HG03460 (cell line): ENCODE measurements at regions not wholly inside any gene's neighbourhood (a gene's known extent, or its start where the extent isn't known, plus 50 kb on each side); places are given as distances from the start of the nearest gene placed in this dataset.
"Not testable (repeated sequence)": the region's sequence is repeated elsewhere in the genome, so short reads cannot be mapped to it uniquely, and the experiment has no call there.

Experiments
- ATAC-seq: cut with Tn5 transposase; IDR thresholded peaks from one replicate; pipeline ENCODE4 v1.9.1; 2021; ENCODE audit not compliant: unreplicated experiment

- ATAC-seq, result no peak
These were observed 60.1 kb upstream of the FAM171A1 start for GRCh38 chr10:15430969-15431771.

DNA sequence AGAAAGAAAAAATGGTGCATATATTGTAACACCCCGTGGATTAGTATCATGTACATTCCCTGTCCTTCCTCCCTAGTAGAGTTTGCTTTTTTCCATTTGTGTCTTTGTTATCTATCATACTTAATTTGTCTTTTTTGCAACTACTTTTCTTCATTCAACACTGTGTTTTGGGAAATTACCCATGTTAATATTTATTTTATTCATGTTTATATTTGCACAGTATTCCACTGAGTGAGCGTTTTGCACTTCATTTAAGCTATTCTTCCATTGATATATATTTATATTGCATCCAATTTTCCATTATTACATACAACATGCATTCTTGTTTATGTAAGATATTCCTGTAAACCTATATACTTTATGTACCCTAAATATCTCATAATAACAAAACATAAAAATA is 57.6 kb upstream of the FAM171A1 start:
- no peak for ATAC-seq

- no peak for ATAC-seq
These were observed 56.8 kb upstream of the FAM171A1 start for GRCh38 chr10:15427843-15428414.

DNA sequence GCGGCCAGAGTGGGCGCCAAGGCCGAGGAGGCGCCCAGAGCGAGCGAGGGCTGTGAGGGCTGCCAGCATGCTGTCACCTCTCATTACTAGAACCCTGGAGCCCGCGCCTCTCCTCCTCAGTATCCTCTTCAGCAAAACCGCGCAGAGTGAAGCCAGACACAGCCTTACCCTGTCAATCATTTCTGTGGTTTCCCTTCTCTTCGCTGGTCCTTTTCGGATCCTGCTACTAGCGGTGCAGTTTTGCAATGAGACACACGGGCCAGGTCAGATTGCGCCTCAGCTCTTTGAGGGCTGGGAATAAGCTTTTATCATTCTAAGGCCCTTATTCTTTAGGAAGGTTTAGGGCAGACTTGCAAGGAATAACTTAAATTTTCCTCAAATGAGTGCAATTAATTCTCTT is 55.5 kb upstream of the FAM171A1 start:
- ATAC-seq, result no peak

GRCh38 chr10:15426115-15426514 is 55.0 kb upstream of the FAM171A1 start:
- ATAC-seq, result no peak

DNA sequence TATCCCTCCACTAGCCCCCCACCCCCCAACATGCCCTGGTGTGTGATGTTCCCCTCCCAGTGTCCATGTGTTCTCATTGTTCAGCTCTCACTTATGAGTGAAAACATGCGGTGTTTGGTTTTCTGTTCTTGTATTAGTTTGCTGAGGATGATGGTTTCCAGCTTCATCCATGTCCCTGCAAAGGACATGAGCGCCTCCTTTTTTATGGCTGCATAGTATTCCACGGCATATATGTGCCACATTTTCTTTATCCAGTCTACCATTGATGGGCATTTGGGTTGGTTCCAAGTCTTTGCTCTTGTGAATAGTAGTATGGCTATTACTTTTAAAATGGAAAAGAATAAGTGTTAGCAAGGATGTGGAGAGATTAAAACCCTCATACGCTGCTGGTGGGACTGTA is 50.8 kb upstream of the FAM171A1 start:
- not testable (repeated sequence) for ATAC-seq
